ENCODE measurements at regions not wholly inside any gene's neighbourhood (a gene's known extent, or its start where the extent isn't known, plus 50 kb on each side); places are given as distances from the start of the nearest gene placed in this dataset.

DNA sequence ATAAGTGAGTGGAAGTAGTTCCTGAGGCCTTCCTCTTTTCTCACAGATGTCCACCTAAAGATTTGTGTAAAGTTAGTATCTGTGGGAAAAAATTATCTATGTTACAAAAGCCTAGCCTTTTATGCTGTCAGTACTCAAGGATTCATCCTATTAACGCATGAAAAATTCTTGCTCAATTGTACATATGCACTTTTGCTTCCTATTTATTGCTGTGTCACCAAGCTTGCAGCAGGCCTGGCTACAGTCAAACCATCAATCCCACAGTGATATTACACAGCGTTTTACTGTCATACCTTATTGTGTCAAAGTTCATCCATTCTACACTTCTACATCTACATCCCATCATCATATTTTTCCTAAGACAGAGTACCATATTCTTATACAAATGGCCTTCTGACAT is 151.1 kb upstream of the PLN start:
- Histone ChIP-seq H3K27ac (ENCODE audit: low read depth in 2 of 2, low read length in 2 of 2) (no peak overlapping the region), H3K36me3 (ENCODE audit: control insufficient read depth in 2 of 3, insufficient read depth in 3 of 3, low read length in 3 of 3) (no peaks in the 10 kb centered on the region), H3K27me3 (ENCODE audit: control insufficient read depth, insufficient read depth, low read length) (no peaks in the 10 kb centered on the region), H3K9me3 (ENCODE audit: control insufficient read depth in 2 of 3, insufficient read depth in 1 of 3, low read length in 3 of 3) (no peaks in the 10 kb centered on the region), H3K4me3 (ENCODE audit: low read length in 3 of 3) (no peak overlapping the region), H3K4me1 (ENCODE audit: control insufficient read depth in 2 of 3, insufficient read depth in 2 of 3, low read depth in 1 of 3, low read length in 3 of 3) (no peaks in the 10 kb centered on the region), H3K9ac (ENCODE audit: low read length in 3 of 3) (no peak overlapping the region)
- intact Hi-C loops (cut with DNase I): no loop called here
- TF ChIP-seq, protein P1, sequence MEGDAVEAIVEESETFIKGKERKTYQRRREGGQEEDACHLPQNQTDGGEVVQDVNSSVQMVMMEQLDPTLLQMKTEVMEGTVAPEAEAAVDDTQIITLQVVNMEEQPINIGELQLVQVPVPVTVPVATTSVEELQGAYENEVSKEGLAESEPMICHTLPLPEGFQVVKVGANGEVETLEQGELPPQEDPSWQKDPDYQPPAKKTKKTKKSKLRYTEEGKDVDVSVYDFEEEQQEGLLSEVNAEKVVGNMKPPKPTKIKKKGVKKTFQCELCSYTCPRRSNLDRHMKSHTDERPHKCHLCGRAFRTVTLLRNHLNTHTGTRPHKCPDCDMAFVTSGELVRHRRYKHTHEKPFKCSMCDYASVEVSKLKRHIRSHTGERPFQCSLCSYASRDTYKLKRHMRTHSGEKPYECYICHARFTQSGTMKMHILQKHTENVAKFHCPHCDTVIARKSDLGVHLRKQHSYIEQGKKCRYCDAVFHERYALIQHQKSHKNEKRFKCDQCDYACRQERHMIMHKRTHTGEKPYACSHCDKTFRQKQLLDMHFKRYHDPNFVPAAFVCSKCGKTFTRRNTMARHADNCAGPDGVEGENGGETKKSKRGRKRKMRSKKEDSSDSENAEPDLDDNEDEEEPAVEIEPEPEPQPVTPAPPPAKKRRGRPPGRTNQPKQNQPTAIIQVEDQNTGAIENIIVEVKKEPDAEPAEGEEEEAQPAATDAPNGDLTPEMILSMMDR (IDR thresholded peaks at IDR 0.05; ENCODE audit: borderline replicate concordance, extremely low read depth, insufficient read depth): no peak
- FAIRE-seq: no peak
- no peak for DNase-seq

DNA sequence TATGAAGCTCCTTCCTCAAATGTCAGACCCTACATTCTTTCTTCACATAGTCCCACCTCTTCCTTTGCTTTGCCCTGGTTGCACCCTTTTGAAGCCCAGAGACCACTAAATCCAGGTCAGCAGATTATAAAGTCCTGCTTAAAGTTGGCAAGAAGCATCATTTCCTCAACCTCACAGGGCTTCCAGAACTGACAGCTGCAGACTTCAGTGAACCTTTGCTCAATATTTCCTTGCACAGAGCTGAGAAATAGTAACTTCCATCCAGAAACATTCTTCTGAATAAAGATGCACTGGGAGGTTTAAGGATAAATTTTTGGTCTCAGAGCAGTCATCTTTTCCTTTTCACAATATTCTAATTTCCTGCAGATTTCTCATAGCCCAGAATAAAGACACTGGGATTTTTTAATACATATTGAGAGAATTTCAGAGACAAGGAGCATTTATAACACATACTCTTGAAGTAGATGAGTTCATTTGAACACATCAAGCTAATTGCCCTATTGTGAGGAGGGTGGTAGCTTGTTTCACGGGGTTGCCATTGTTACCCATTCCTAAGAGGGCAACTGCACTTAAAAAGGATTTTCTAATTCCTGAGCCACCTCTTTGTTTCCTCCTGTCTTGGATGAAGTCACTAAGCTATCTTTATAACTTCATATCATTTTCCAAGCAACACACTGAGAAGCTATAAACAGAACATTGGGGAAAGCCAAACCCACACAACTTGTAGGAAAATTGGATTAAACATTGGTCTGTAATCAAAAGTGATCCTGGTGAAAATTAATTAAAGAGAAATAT is 150.2 kb upstream of the PLN start:
- Histone ChIP-seq H3K9me3 (ENCODE audit: control insufficient read depth in 2 of 3, insufficient read depth in 1 of 3, low read length in 3 of 3) (no peaks in the 10 kb centered on the region), H3K4me1 (ENCODE audit: control insufficient read depth in 2 of 3, insufficient read depth in 2 of 3, low read depth in 1 of 3, low read length in 3 of 3) (no peaks in the 10 kb centered on the region), H3K9ac (ENCODE audit: low read length in 3 of 3) (no peak overlapping the region), H3K4me3 (ENCODE audit: low read length in 3 of 3) (no peak overlapping the region), H3K27ac (ENCODE audit: low read depth in 2 of 2, low read length in 2 of 2) (no peak overlapping the region), H3K36me3 (ENCODE audit: control insufficient read depth in 2 of 3, insufficient read depth in 3 of 3, low read length in 3 of 3) (no peaks in the 10 kb centered on the region), H3K27me3 (ENCODE audit: control insufficient read depth, insufficient read depth, low read length) (no peaks in the 10 kb centered on the region)
- FAIRE-seq (no peak), DNase-seq (no peak)
- TF ChIP-seq, protein P1 (IDR thresholded peaks at IDR 0.05; ENCODE audit: borderline replicate concordance, extremely low read depth, insufficient read depth): no peak
- intact Hi-C loops (cut with DNase I): no loop called here

DNA sequence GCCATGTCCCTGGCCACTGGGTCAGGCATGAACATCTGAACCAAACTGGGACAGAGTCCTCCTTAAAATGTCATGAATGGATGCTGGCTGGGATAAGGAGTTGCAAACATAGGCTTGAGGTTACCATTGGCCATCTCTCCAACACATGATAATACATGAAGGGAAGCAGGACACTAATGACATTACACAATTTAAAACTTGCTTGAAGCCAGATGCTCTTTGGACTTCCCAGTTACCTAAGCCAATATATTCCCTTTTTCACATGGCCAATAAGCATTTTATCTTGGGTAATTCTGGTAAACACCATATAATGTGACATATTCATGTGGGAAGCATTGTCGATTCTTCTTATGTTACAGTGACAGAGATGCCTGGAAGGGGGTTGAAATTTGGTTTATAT is 148.0 kb upstream of the PLN start:
- Histone ChIP-seq H3K9me3 (ENCODE audit: control insufficient read depth in 2 of 3, insufficient read depth in 1 of 3, low read length in 3 of 3) (no peaks in the 10 kb centered on the region), H3K27me3 (ENCODE audit: control insufficient read depth, insufficient read depth, low read length) (no peaks in the 10 kb centered on the region), H3K36me3 (ENCODE audit: control insufficient read depth in 2 of 3, insufficient read depth in 3 of 3, low read length in 3 of 3) (no peaks in the 10 kb centered on the region), H3K27ac (ENCODE audit: low read depth in 2 of 2, low read length in 2 of 2) (no peak overlapping the region), H3K4me1 (ENCODE audit: control insufficient read depth in 2 of 3, insufficient read depth in 2 of 3, low read depth in 1 of 3, low read length in 3 of 3) (no peaks in the 10 kb centered on the region), H3K9ac (ENCODE audit: low read length in 3 of 3) (no peak overlapping the region), H3K4me3 (ENCODE audit: low read length in 3 of 3) (no peak overlapping the region)
- DNase-seq (no peak), FAIRE-seq (no peak)
- intact Hi-C loops (cut with DNase I): no loop called here
- TF ChIP-seq, protein P1 (IDR thresholded peaks at IDR 0.05; ENCODE audit: borderline replicate concordance, extremely low read depth, insufficient read depth): no peak

DNA sequence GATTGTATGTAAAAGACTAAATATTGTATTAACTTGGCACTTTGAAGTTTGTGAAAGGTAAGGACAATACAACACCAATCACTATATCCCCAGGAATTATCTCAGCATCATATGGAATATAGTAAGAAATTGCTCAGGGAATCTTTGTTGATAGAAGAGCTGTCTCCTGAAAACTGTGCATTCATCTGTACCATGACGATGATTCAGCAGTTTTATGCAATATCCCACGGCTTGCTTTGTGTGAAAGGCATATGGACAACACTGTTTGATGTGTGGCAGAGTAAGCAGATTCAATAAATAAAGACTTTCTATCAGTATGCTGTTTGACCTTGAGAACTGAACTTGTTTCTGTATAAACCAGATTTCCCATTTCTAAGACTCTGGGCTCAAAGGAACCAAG is 147.5 kb upstream of the PLN start:
- H3K27me3 ChIP-seq (ENCODE audit: control insufficient read depth, insufficient read depth, low read length): no peaks in the 10 kb centered on the region
- FAIRE-seq (no peak), DNase-seq (no peak)
- TF ChIP-seq, protein P1 (IDR thresholded peaks at IDR 0.05; ENCODE audit: borderline replicate concordance, extremely low read depth, insufficient read depth): no peak
- H3K9ac ChIP-seq (ENCODE audit: low read length in 3 of 3): no peak overlapping the region
- no peak overlapping the region for H3K4me3 ChIP-seq (ENCODE audit: low read length in 3 of 3)
- H3K9me3 ChIP-seq (ENCODE audit: control insufficient read depth in 2 of 3, insufficient read depth in 1 of 3, low read length in 3 of 3): no peaks in the 10 kb centered on the region
- no peak overlapping the region for H3K27ac ChIP-seq (ENCODE audit: low read depth in 2 of 2, low read length in 2 of 2)
- no peaks in the 10 kb centered on the region for H3K4me1 ChIP-seq (ENCODE audit: control insufficient read depth in 2 of 3, insufficient read depth in 2 of 3, low read depth in 1 of 3, low read length in 3 of 3)
- no peaks in the 10 kb centered on the region for H3K36me3 ChIP-seq (ENCODE audit: control insufficient read depth in 2 of 3, insufficient read depth in 3 of 3, low read length in 3 of 3)
- intact Hi-C loops (cut with DNase I): no loop called here
